Sigmoid colon (tissue), 6 donors: ENCODE measurements at regions not wholly inside any gene's neighbourhood (a gene's known extent, or its start where the extent isn't known, plus 50 kb on each side); places are given as distances from the start of the nearest gene placed in this dataset.

Experiments
- DNase-seq: peaks from one replicate; pipeline ENCODE4 v3.0.0-alpha.2; 2019
- H3K27ac ChIP-seq, 4 donors: fragments of 200-600 bp; sonication (generic); one replicate each; pipeline ENCODE4 v1.5.1; 2016 to 2019; ENCODE audit warnings: mild to moderate bottlenecking in 1 of 4
- H3K27me3 ChIP-seq, 3 donors: fragments of 200-600 bp; sonication (generic); one replicate each; pipeline ENCODE4 v1.5.1; 2019; ENCODE audit warnings: mild to moderate bottlenecking in 1 of 3
- H3K36me3 ChIP-seq, 4 donors: fragments of 200-600 bp; sonication (generic); one replicate each; pipeline ENCODE4 v1.5.1; 2016 to 2019
- H3K4me1 ChIP-seq, 4 donors: fragments of 200-600 bp; sonication (generic); one replicate each; pipeline ENCODE4 v1.5.1; 2017 to 2019
- H3K4me3 ChIP-seq, 4 donors: fragments of 200-600 bp; sonication (generic); one replicate each; pipeline ENCODE4 v1.5.1; 2017 to 2019; ENCODE audit warnings: mild to moderate bottlenecking in 2 of 4, moderate library complexity in 1 of 4
- H3K9me3 ChIP-seq, 4 donors: fragments of 200-600 bp in 3 of 4; sonication (generic) in 3 of 4; one replicate each; pipeline versions ENCODE4 v1.5.1 to v1.6.1; 2013 to 2019
- EP300 ChIP-seq, 4 donors: sonication (generic); formaldehyde crosslinking; IDR thresholded peaks; one replicate each; pipeline ENCODE4 v1.6.1; 2017; ENCODE audit warnings: antibody characterized with exemption in 4 of 4
- POLR2A ChIP-seq, 2 donors: fragments of 450-650 bp; IDR thresholded peaks; one replicate each; pipeline ENCODE4 v1.6.1; 2016; ENCODE audit warnings: antibody characterized with exemption in 2 of 2, mild to moderate bottlenecking in 2 of 2, moderate library complexity in 2 of 2
- POLR2AphosphoS5 ChIP-seq, 4 donors: sonication (generic); formaldehyde crosslinking; IDR thresholded peaks; one replicate each; pipeline ENCODE4 v1.6.1; 2017; ENCODE audit warnings: antibody characterized with exemption in 4 of 4
- WGBS, 2 donors: extraction: QIAGEN DNeasy Blood & Tissue Kit; methylation state at CpG; one replicate each; pipeline ENCODE4 v1.1.7; 2013; 5-methylcytosine and 5-hydroxymethylcytosine counted together
- intact Hi-C: fragments of 100-400 bp; cut with DNase I; formaldehyde crosslinking; loops from one replicate; pipeline ENCODE4 v1.15.1; 2023
- TF ChIP-seq, protein P1 (sequence below), 4 experiments: fragments of 450-650 bp in 3 of 4; fragments of 200-600 bp in 1 of 4; IDR thresholded peaks; one replicate each; pipeline ENCODE4 v1.5.1; 2016 to 2019; ENCODE audit warnings: antibody characterized with exemption in 4 of 4, mild to moderate bottlenecking in 3 of 4, moderate library complexity in 2 of 4
- donor health status: healthy with polysubstance abuse.
- donor health status: healthy.

DNA sequence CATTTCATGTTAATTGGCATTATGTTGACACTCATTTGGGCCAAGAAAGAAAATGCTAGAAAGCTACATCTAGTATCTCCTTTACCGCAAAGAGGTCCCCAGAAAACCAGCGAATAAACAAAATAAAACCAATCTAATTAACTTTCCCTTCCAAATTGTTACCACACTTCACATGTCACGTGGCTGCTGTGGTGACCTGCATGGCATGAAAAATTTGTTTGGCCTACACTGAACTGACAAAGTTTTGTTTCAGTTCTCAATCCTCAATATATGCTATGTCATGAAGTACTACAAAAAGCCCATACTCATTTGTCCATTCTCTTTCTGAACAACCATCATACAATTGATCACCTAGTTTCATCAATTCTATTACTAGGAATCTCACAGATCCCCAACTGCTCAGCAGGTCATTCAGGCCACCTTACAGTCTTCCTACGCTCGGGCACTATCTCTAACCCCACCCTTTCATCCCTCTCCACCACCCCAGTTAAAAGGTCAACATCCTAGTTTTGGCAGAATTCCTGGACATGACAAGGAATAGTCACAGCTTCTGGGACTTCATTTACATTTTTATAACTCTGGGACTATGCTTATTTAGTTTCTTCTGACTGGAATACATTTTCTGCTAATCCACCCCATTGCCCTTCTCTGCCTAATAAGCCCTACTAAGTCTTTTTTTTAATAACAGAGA, 480.4 kb downstream of the IGSF11 start:
- Histone ChIP-seq H3K36me3 (no peaks in the 10 kb centered on the region), H3K4me3 (no peak overlapping the region), H3K27ac (no peak overlapping the region), H3K9me3 (no peaks in the 10 kb centered on the region), H3K4me1 (no peaks in the 10 kb centered on the region), H3K27me3 (no peaks in the 10 kb centered on the region)
- no peak for DNase-seq
- intact Hi-C loops: no loop called here
- WGBS, 2 donors: 64 to 77% methylated on average over 5 of the region's 5 CpGs
- TF ChIP-seq, protein P1, sequence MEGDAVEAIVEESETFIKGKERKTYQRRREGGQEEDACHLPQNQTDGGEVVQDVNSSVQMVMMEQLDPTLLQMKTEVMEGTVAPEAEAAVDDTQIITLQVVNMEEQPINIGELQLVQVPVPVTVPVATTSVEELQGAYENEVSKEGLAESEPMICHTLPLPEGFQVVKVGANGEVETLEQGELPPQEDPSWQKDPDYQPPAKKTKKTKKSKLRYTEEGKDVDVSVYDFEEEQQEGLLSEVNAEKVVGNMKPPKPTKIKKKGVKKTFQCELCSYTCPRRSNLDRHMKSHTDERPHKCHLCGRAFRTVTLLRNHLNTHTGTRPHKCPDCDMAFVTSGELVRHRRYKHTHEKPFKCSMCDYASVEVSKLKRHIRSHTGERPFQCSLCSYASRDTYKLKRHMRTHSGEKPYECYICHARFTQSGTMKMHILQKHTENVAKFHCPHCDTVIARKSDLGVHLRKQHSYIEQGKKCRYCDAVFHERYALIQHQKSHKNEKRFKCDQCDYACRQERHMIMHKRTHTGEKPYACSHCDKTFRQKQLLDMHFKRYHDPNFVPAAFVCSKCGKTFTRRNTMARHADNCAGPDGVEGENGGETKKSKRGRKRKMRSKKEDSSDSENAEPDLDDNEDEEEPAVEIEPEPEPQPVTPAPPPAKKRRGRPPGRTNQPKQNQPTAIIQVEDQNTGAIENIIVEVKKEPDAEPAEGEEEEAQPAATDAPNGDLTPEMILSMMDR (IDR thresholded peaks at IDR 0.05): no peak
- no peak for TF ChIP-seq EP300 (IDR thresholded peaks at IDR 0.05)

DNA sequence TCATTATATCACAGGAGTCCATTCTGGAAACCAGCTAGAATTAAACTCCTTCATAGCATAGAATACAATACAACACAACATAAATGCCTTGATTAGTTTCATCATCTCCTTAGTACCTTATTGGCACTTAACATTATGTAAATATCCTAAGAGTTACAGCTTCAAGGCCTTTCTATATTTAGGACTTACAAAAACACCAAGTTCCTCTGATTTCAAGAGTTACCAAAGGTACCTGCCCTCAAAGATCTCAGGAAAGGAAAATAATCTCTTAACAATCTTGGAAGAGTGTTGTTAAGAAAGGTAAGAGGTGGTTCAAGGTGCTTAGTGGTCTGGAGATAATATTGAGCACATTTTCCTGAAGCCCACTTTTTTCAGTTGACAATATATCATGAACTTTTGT, 477.7 kb downstream of the IGSF11 start:
- H3K9me3 ChIP-seq: no peaks in the 10 kb centered on the region
- no peak overlapping the region for H3K4me3 ChIP-seq
- TF ChIP-seq EP300 (IDR thresholded peaks at IDR 0.05): no peak
- no peak for TF ChIP-seq POLR2AphosphoS5 (IDR thresholded peaks at IDR 0.05)
- TF ChIP-seq POLR2A (IDR thresholded peaks at IDR 0.05): no peak
- TF ChIP-seq, protein P1 (IDR thresholded peaks at IDR 0.05): no peak
- no peaks in the 10 kb centered on the region for H3K27me3 ChIP-seq
- DNase-seq: no peak
- no peaks in the 10 kb centered on the region for H3K4me1 ChIP-seq
- H3K36me3 ChIP-seq: no peaks in the 10 kb centered on the region
- no peak overlapping the region for H3K27ac ChIP-seq
- intact Hi-C loops: no loop called here

GRCh38 chr3:118557513-118557912, 477.1 kb downstream of the IGSF11 start:
- 66 to 74% methylated on average over 3 of the region's 3 CpGs for WGBS, 2 donors
- intact Hi-C loops: no loop called here

GRCh38 chr3:118559286-118559685, 475.4 kb downstream of the IGSF11 start:
- no peaks in the 10 kb centered on the region for H3K9me3 ChIP-seq
- H3K36me3 ChIP-seq: no peaks in the 10 kb centered on the region
- TF ChIP-seq POLR2A (IDR thresholded peaks at IDR 0.05) (no peak), POLR2AphosphoS5 (IDR thresholded peaks at IDR 0.05) (no peak), EP300 (IDR thresholded peaks at IDR 0.05) (no peak)
- TF ChIP-seq, protein P1 (IDR thresholded peaks at IDR 0.05): no peak
- H3K4me3 ChIP-seq: no peak overlapping the region
- WGBS, 2 donors: 48 to 82% methylated on average over 1 of the region's 1 CpG
- no peaks in the 10 kb centered on the region for H3K27me3 ChIP-seq
- DNase-seq: no peak
- intact Hi-C loops: no loop called here
- H3K27ac ChIP-seq: no peak overlapping the region
- no peaks in the 10 kb centered on the region for H3K4me1 ChIP-seq

More at GRCh38 chr3:118557513-118557912, 477.1 kb downstream of the IGSF11 start:
- Histone ChIP-seq H3K4me1 (no peaks in the 10 kb centered on the region), H3K27ac (no peak overlapping the region), H3K27me3 (no peaks in the 10 kb centered on the region), H3K36me3 (no peaks in the 10 kb centered on the region), H3K4me3 (no peak overlapping the region), H3K9me3 (no peaks in the 10 kb centered on the region)
- TF ChIP-seq EP300 (IDR thresholded peaks at IDR 0.05) (no peak), POLR2A (IDR thresholded peaks at IDR 0.05) (no peak), POLR2AphosphoS5 (IDR thresholded peaks at IDR 0.05) (no peak)
- TF ChIP-seq, protein P1 (IDR thresholded peaks at IDR 0.05): no peak
- DNase-seq: no peak

DNA sequence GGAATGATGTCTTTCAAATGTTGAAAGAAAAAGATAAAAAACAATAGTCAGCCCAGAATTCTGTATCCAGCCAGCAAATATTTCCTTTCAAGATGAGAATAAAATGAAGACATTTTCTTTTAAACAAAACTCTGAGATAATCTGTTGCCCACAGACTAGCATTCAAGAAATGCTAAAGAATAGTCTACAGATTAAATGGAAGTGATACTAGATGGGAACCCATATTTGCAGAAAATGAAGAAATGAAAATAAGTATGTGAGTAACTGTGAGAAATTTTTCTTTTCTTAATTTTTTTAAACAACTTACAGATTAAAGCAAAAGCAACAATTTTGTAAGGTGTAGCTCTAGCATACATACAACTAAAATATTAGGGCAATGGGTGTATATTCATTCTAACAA, 469.8 kb downstream of the IGSF11 start:
- no peak for DNase-seq
- H3K4me3 ChIP-seq: no peak overlapping the region
- no peaks in the 10 kb centered on the region for H3K9me3 ChIP-seq
- no peaks in the 10 kb centered on the region for H3K4me1 ChIP-seq
- intact Hi-C loops: no loop called here
- no peak overlapping the region for H3K27ac ChIP-seq
- H3K36me3 ChIP-seq: no peaks in the 10 kb centered on the region
- H3K27me3 ChIP-seq: no peaks in the 10 kb centered on the region
- TF ChIP-seq, protein P1 (IDR thresholded peaks at IDR 0.05): no peak
- TF ChIP-seq EP300 (IDR thresholded peaks at IDR 0.05) (no peak), POLR2AphosphoS5 (IDR thresholded peaks at IDR 0.05) (no peak), POLR2A (IDR thresholded peaks at IDR 0.05) (no peak)
